ENCODE measurements at regions not wholly inside any gene's neighbourhood (a gene's known extent, or its start where the extent isn't known, plus 50 kb on each side); places are given as distances from the start of the nearest gene placed in this dataset.

DNA sequence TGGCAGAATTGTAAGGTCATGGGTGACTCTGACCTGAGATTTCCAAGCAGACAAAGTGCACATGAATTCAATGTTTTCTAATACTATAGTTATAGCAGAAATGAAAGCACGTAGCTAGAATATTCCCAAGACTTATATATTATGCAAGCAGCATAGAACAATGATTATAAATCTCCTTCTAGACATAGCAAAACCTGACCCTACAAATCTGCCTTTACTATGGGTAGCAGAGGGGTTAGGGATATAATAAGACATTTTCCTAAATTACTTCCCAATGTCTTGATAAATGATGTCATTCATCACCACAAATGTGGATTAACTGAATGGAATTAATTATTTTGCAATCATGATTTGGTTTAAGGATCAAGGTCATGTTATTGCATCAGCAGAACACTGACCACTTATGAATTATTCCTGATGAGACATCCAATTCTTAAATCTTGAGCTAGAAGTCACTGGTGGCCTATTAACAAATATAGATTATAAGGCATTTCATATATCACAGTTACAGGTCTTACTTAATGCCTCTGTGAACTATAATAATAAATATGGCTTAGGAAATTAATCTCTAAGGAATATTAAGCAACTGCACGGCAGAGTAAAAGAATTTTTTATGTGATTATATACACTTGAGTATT lies 776.6 kb downstream of the AMY1C start:
- TF ChIP-seq, protein P1, sequence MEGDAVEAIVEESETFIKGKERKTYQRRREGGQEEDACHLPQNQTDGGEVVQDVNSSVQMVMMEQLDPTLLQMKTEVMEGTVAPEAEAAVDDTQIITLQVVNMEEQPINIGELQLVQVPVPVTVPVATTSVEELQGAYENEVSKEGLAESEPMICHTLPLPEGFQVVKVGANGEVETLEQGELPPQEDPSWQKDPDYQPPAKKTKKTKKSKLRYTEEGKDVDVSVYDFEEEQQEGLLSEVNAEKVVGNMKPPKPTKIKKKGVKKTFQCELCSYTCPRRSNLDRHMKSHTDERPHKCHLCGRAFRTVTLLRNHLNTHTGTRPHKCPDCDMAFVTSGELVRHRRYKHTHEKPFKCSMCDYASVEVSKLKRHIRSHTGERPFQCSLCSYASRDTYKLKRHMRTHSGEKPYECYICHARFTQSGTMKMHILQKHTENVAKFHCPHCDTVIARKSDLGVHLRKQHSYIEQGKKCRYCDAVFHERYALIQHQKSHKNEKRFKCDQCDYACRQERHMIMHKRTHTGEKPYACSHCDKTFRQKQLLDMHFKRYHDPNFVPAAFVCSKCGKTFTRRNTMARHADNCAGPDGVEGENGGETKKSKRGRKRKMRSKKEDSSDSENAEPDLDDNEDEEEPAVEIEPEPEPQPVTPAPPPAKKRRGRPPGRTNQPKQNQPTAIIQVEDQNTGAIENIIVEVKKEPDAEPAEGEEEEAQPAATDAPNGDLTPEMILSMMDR (IDR thresholded peaks at IDR 0.05; ENCODE audit: low read length): no peak
- no peak for TF ChIP-seq EZH2 (optimal IDR thresholded peaks at IDR 0.05; ENCODE audit: low read depth, low read length)

Measured in MM.1S (cell line).